ENCODE measurements at regions not wholly inside any gene's neighbourhood (a gene's known extent, or its start where the extent isn't known, plus 50 kb on each side); places are given as distances from the start of the nearest gene placed in this dataset.

GRCh38 chr6:169976301-169977081 lies 225.1 kb downstream of the ERMARD start (continued):
- no peak for TF ChIP-seq GABPA (IDR thresholded peaks at IDR 0.05; ENCODE audit: borderline replicate concordance, insufficient read depth, low read length)

Measured in H1 (cell line).